ENCODE measurements at regions not wholly inside any gene's neighbourhood (a gene's known extent, or its start where the extent isn't known, plus 50 kb on each side); places are given as distances from the start of the nearest gene placed in this dataset.

GRCh38 chr4:107315584-107315983 is 279.5 kb upstream of the DKK2 start:
- TF ChIP-seq CTCF (IDR thresholded peaks at IDR 0.05; ENCODE audit: borderline replicate concordance, extremely low read depth, low read length, poor library complexity, severe bottlenecking) (no peak), EZH2 (IDR thresholded peaks at IDR 0.05; ENCODE audit: borderline replicate concordance, low read depth, low read length, severe bottlenecking) (no peak)
